SIG-M5 treated with dmso at 0.1 percent for 504 hours (cell line): ENCODE measurements at regions not wholly inside any gene's neighbourhood (a gene's known extent, or its start where the extent isn't known, plus 50 kb on each side); places are given as distances from the start of the nearest gene placed in this dataset.
"Not testable (repeated sequence)": the region's sequence is repeated elsewhere in the genome, so short reads cannot be mapped to it uniquely, and the experiment has no call there.

Experiments
- DNase-seq: peaks from one replicate; lab custom pipeline; 2025; ENCODE audit not compliant: unreplicated experiment; lab: John Stamatoyannopoulos, UW

- DNase-seq: no peak
Observed at GRCh38 chr15:35211240-35211902, 126.3 kb upstream of the NANOGP8 start.

GRCh38 chr15:35210370-35210769 is 125.3 kb upstream of the NANOGP8 start:
- no peak for DNase-seq

GRCh38 chr15:35209838-35210237 is 124.7 kb upstream of the NANOGP8 start:
- DNase-seq: no peak

- no peak for DNase-seq
Observed at GRCh38 chr15:35208353-35208752, 123.3 kb upstream of the NANOGP8 start.

- peak; percentile 17 for DNase-seq
Observed at GRCh38 chr15:35206060-35206675, 121.1 kb upstream of the NANOGP8 start.

GRCh38 chr15:35198197-35198596 is 113.1 kb upstream of the NANOGP8 start:
- no peak for DNase-seq

GRCh38 chr15:35197754-35198153 is 112.7 kb upstream of the NANOGP8 start:
- no peak for DNase-seq

GRCh38 chr15:35197306-35197705 is 112.2 kb upstream of the NANOGP8 start:
- DNase-seq: no peak

GRCh38 chr15:35196273-35196672 is 111.2 kb upstream of the NANOGP8 start:
- no peak for DNase-seq

GRCh38 chr15:35195649-35196048 is 110.6 kb upstream of the NANOGP8 start:
- DNase-seq: no peak

GRCh38 chr15:35195031-35195430 is 109.9 kb upstream of the NANOGP8 start:
- no peak for DNase-seq

GRCh38 chr15:35194296-35194695 is 109.2 kb upstream of the NANOGP8 start:
- DNase-seq: no peak

- DNase-seq: no peak
Observed at GRCh38 chr15:35191783-35192182, 106.7 kb upstream of the NANOGP8 start.

- DNase-seq: no peak
Observed at GRCh38 chr15:35186346-35186745, 101.3 kb upstream of the NANOGP8 start.

GRCh38 chr15:35184646-35185045 is 99.6 kb upstream of the NANOGP8 start:
- no peak for DNase-seq

- no peak for DNase-seq
Observed at GRCh38 chr15:35182841-35183479, 97.9 kb upstream of the NANOGP8 start.

GRCh38 chr15:35181538-35181937 is 96.4 kb upstream of the NANOGP8 start:
- no peak for DNase-seq

- no peak for DNase-seq
Observed at GRCh38 chr15:35179739-35180138, 94.6 kb upstream of the NANOGP8 start.

GRCh38 chr15:35178186-35178585 is 93.1 kb upstream of the NANOGP8 start:
- DNase-seq: not testable (repeated sequence)

GRCh38 chr15:35174948-35175347 is 89.9 kb upstream of the NANOGP8 start:
- DNase-seq: no peak

- no peak for DNase-seq
Observed at GRCh38 chr15:35173444-35174118, 88.5 kb upstream of the NANOGP8 start.

- DNase-seq: no peak
Observed at GRCh38 chr15:35170207-35170606, 85.1 kb upstream of the NANOGP8 start.
